ENCODE measurements at regions not wholly inside any gene's neighbourhood (a gene's known extent, or its start where the extent isn't known, plus 50 kb on each side); places are given as distances from the start of the nearest gene placed in this dataset.

DNA sequence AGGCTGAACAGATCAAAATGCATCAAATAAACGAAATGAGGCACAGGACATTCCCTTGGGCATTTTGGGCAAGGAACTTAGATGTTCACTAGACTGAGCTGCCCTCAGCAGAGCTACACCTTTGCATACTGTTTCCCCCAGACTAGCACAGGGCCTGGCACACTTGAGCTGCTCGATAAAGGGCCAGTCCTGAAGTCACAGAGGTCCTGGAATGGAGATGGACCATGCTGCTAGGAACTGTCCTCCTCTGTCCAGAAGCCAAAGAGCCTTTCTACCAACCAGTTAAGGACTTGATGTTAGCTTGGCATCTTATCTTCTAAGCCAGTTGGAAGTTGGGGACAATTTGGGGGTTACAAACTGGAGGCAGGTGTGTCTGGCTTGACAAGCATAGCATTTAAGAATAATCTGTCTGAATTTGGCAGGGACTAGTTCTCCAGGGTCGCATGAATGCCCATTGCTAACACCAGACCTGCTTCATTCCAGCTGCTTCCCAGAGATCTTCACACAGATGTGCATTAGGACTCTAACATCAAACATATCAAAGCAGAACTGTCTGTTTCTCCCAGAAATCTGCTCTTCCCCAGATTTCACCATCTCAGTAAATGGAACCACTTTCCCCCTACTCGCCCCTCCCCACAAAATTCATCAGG lies 152.2 kb upstream of the PDE1C start:
- TF ChIP-seq, protein P1, sequence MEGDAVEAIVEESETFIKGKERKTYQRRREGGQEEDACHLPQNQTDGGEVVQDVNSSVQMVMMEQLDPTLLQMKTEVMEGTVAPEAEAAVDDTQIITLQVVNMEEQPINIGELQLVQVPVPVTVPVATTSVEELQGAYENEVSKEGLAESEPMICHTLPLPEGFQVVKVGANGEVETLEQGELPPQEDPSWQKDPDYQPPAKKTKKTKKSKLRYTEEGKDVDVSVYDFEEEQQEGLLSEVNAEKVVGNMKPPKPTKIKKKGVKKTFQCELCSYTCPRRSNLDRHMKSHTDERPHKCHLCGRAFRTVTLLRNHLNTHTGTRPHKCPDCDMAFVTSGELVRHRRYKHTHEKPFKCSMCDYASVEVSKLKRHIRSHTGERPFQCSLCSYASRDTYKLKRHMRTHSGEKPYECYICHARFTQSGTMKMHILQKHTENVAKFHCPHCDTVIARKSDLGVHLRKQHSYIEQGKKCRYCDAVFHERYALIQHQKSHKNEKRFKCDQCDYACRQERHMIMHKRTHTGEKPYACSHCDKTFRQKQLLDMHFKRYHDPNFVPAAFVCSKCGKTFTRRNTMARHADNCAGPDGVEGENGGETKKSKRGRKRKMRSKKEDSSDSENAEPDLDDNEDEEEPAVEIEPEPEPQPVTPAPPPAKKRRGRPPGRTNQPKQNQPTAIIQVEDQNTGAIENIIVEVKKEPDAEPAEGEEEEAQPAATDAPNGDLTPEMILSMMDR (IDR thresholded peaks at IDR 0.05): no peak
- TF ChIP-seq POLR2AphosphoS5 (IDR thresholded peaks at IDR 0.05) (no peak), POLR2A (IDR thresholded peaks at IDR 0.05) (no peak)

Measured in suprapubic skin (tissue), 4 donors.